Brain microvascular endothelial cell (primary cell): ENCODE measurements at regions not wholly inside any gene's neighbourhood (a gene's known extent, or its start where the extent isn't known, plus 50 kb on each side); places are given as distances from the start of the nearest gene placed in this dataset.

Experiments used
- DNase-seq: peaks from one replicate; pipeline ENCODE4 v3.0.0-alpha.2; 2020
- H3K27ac ChIP-seq: fragments of 250-450 bp; sonication (Bioruptor Pico); 2 replicates; pipeline ENCODE4 v1.5.1; 2020; ENCODE audit warnings: mild to moderate bottlenecking, moderate library complexity
- H3K27me3 ChIP-seq: fragments of 250-450 bp; sonication (Bioruptor Pico); replicated peaks from 2 replicates; pipeline ENCODE4 v1.5.1; 2020; ENCODE audit warnings: mild to moderate bottlenecking
- H3K36me3 ChIP-seq: fragments of 250-450 bp; sonication (Bioruptor Pico); replicated peaks from 2 replicates; pipeline ENCODE4 v1.5.1; 2020; ENCODE audit warnings: mild to moderate bottlenecking
- H3K4me3 ChIP-seq: 2 replicates; pipeline ENCODE4 v1.5.1; 2011; ENCODE audit warnings: low read depth, mild to moderate bottlenecking, control low read depth, low read length, moderate library complexity
- CTCF ChIP-seq: IDR thresholded peaks from 2 replicates; pipeline ENCODE4 v1.5.1; 2011; ENCODE audit warnings: low read depth, mild to moderate bottlenecking, moderate library complexity, low read length, control low read depth, inconsistent platforms; ENCODE audit errors: missing control alignments
- in situ Hi-C: cut with HindIII; loops from 2 replicates; pipeline ENCODE4 v1.10.0; 2017; ENCODE audit warnings: low sequenced_read_pairs, low pct_ligation_motif_present

DNA sequence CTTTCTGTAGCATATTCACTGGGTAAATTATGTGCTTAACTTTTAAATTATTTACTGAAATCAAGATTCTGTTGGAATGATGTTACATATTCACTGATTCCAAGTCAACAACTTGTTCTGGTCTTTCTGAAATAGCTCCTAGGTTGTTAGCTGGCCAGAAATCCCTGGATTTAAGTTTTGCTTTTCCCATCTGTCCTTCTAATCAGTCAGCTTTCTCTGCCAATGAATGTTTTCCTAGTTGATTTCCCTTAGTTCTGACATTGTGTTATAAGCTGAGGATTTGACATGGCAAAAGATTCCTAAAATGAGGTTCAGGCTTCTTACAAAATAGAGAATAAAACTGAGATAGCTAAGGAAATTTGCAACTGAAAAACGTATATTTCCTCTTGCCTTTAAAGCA, 1479.6 kb downstream of the MRPL39 start:
- Histone ChIP-seq H3K27me3 (no peaks in the 10 kb centered on the region), H3K27ac (no peak overlapping the region), H3K4me3 (no peak overlapping the region), H3K36me3 (no peaks in the 10 kb centered on the region)
- in situ Hi-C loops, result no loop called here
- no peak for TF ChIP-seq CTCF
- no peak for DNase-seq

GRCh38 chr21:24123785-24124184, 1483.5 kb downstream of the MRPL39 start:
- TF ChIP-seq CTCF, result no peak
- Histone ChIP-seq H3K27ac (no peak overlapping the region), H3K4me3 (no peak overlapping the region), H3K27me3 (no peaks in the 10 kb centered on the region), H3K36me3 (no peaks in the 10 kb centered on the region)
- in situ Hi-C loops, result no loop called here
- DNase-seq, result no peak

- Histone ChIP-seq H3K36me3 (no peaks in the 10 kb centered on the region), H3K27ac (peak overlapping the region; percentile 22), H3K27me3 (no peaks in the 10 kb centered on the region), H3K4me3 (no peak overlapping the region)
- no peak for TF ChIP-seq CTCF
- peak; percentile 33 for DNase-seq
- in situ Hi-C loops, result no loop called here
Observed at GRCh38 chr21:24118738-24119459, 1488.4 kb downstream of the MRPL39 start.

- no peaks in the 10 kb centered on the region for H3K36me3 ChIP-seq
- in situ Hi-C loops, result no loop called here
- H3K27me3 ChIP-seq, result no peaks in the 10 kb centered on the region
- no peak for DNase-seq
- TF ChIP-seq CTCF, result no peak
- H3K4me3 ChIP-seq, result no peak overlapping the region
- H3K27ac ChIP-seq, result no peak overlapping the region
Observed at GRCh38 chr21:24115141-24115540, 1492.1 kb downstream of the MRPL39 start.

- no peaks in the 10 kb centered on the region for H3K36me3 ChIP-seq
- in situ Hi-C loops, result no loop called here
- no peak overlapping the region for H3K27ac ChIP-seq
- no peak for DNase-seq
- no peaks in the 10 kb centered on the region for H3K27me3 ChIP-seq
- H3K4me3 ChIP-seq, result no peak overlapping the region
- no peak for TF ChIP-seq CTCF
Observed at GRCh38 chr21:24112020-24112419, 1495.3 kb downstream of the MRPL39 start.

DNA sequence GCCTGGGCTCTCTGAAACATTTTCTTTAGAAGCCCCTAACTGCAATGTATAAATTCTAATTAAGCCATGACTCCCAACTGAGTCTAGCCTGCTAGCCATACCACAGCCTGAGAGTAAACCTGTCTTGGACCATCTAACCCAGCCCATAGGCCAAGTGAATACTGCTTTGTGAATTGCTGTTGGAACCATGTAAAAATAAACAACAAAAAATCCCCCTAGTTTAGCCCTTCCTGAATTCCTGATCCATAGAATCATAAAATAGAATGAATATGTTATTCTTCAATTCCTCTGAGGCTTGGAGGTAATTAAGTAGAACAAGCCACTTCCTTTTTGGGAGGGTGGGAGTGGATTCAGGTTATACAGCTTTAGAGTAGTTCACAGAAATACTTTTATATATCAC, 1496.4 kb downstream of the MRPL39 start:
- in situ Hi-C loops, result no loop called here
- Histone ChIP-seq H3K4me3 (no peak overlapping the region), H3K36me3 (no peaks in the 10 kb centered on the region), H3K27me3 (no peaks in the 10 kb centered on the region), H3K27ac (no peak overlapping the region)
- DNase-seq, result no peak
- TF ChIP-seq CTCF, result no peak
